ENCODE measurements at regions not wholly inside any gene's neighbourhood (a gene's known extent, or its start where the extent isn't known, plus 50 kb on each side); places are given as distances from the start of the nearest gene placed in this dataset.
A peak's percentile ranks its signal among the peaks of the same experiment; 100 is the strongest.

DNA sequence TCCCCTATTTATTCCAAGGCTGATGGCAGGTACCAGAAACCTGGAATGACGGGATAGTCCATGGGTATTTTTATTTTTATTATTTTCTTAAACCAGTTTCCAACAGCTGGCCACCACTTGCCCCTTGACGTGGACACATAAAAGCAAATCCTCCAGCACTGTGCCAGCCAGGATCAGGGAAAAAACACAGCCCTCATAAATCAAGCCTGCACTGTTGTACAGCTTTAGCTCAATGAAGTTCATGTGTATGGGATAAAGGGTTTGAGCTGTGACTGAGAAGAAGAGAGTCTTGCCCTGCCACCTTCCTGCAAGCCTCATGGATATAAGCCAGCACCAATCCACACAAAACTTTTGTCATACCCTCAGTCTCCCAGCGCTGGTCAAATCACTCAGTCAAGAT is 303.8 kb upstream of the SPAG17 start:
- Histone ChIP-seq H3K36me3 (ENCODE audit: control insufficient read depth in 4 of 4, insufficient read depth in 4 of 4, low read length in 4 of 4) (no peaks in the 10 kb centered on the region), H3K4me3 (no peak overlapping the region), H3K27ac (ENCODE audit: low read depth in 1 of 2, low read length in 1 of 2) (no peak overlapping the region), H3K27me3 (ENCODE audit: control insufficient read depth in 3 of 3, insufficient read depth in 3 of 3, low read length in 2 of 3) (no peaks in the 10 kb centered on the region), H3K9ac (ENCODE audit: insufficient read depth in 1 of 2, low read length in 2 of 2) (no peak overlapping the region), H3K9me3 (ENCODE audit: control insufficient read depth in 4 of 4, insufficient read depth in 3 of 4, low read length in 3 of 4) (no peaks in the 10 kb centered on the region), H3K4me1 (ENCODE audit: control insufficient read depth in 5 of 5, insufficient read depth in 5 of 5, low read length in 5 of 5) (peaks cover 0 to 3% (median 0%) of the 10 kb centered on the region in 5 donors)
- ATAC-seq (ENCODE audit: insufficient read depth, low FRiP score) (no peak), DNase-seq (no peak)
- TF ChIP-seq, protein P1, sequence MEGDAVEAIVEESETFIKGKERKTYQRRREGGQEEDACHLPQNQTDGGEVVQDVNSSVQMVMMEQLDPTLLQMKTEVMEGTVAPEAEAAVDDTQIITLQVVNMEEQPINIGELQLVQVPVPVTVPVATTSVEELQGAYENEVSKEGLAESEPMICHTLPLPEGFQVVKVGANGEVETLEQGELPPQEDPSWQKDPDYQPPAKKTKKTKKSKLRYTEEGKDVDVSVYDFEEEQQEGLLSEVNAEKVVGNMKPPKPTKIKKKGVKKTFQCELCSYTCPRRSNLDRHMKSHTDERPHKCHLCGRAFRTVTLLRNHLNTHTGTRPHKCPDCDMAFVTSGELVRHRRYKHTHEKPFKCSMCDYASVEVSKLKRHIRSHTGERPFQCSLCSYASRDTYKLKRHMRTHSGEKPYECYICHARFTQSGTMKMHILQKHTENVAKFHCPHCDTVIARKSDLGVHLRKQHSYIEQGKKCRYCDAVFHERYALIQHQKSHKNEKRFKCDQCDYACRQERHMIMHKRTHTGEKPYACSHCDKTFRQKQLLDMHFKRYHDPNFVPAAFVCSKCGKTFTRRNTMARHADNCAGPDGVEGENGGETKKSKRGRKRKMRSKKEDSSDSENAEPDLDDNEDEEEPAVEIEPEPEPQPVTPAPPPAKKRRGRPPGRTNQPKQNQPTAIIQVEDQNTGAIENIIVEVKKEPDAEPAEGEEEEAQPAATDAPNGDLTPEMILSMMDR (IDR thresholded peaks at IDR 0.05; ENCODE audit: control extremely low read depth, extremely low read depth): no peak
- WGBS, 2 donors: 78 to 83% methylated on average over 3 of the region's 3 CpGs

DNA sequence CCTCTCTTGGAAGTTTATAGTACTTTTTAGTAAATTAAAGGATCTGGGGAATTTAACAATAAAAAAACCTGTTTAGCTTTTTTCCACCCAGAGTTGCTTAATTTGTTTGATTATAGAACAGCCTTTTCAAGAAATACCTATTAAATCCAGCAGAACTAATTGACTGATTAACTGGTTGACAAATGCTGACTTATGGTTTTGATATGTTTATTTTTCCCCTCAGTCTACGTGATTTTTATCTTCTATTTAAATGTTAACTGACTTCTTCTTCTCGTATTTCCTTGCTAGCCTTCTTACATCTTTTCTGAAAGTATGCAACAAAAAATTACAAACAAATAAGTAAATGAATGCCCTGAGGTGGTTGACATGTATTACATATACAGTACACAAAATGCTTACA is 302.9 kb upstream of the SPAG17 start:
- no peak for ATAC-seq (ENCODE audit: insufficient read depth, low FRiP score)
- Histone ChIP-seq H3K9ac (ENCODE audit: insufficient read depth in 1 of 2, low read length in 2 of 2) (no peak overlapping the region), H3K36me3 (ENCODE audit: control insufficient read depth in 4 of 4, insufficient read depth in 4 of 4, low read length in 4 of 4) (no peaks in the 10 kb centered on the region), H3K4me3 (no peak overlapping the region), H3K27ac (ENCODE audit: low read depth in 1 of 2, low read length in 1 of 2) (no peak overlapping the region), H3K9me3 (ENCODE audit: control insufficient read depth in 4 of 4, insufficient read depth in 3 of 4, low read length in 3 of 4) (no peaks in the 10 kb centered on the region), H3K4me1 (ENCODE audit: control insufficient read depth in 5 of 5, insufficient read depth in 5 of 5, low read length in 5 of 5) (peaks cover 0 to 3% (median 0%) of the 10 kb centered on the region in 5 donors), H3K27me3 (ENCODE audit: control insufficient read depth in 3 of 3, insufficient read depth in 3 of 3, low read length in 2 of 3) (no peaks in the 10 kb centered on the region)
- no peak for DNase-seq
- TF ChIP-seq, protein P1 (IDR thresholded peaks at IDR 0.05; ENCODE audit: control extremely low read depth, extremely low read depth): no peak
- 51 to 57% methylated on average over 2 of the region's 2 CpGs for WGBS, 2 donors

DNA sequence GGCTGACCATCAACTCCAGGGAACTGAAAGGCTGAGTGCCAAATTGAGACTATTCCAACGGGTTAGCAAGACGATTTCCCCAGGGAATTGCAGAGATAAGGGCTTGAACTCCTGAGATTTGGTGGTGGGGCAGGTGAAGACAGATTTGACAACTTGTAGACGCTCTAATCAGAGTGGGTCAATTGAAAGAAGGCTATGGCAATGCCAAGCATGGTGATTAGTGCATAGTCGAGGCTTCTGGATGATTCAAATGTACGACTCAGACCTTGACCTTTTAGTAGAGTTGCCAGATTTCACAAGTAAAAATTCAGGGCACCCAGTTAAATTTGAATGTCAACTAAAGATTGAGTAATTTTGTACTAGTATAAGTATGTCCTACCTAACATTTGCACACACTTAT is 302.1 kb upstream of the SPAG17 start:
- Histone ChIP-seq H3K9me3 (ENCODE audit: control insufficient read depth in 4 of 4, insufficient read depth in 3 of 4, low read length in 3 of 4) (no peaks in the 10 kb centered on the region), H3K4me3 (no peak overlapping the region), H3K36me3 (ENCODE audit: control insufficient read depth in 4 of 4, insufficient read depth in 4 of 4, low read length in 4 of 4) (no peaks in the 10 kb centered on the region), H3K27me3 (ENCODE audit: control insufficient read depth in 3 of 3, insufficient read depth in 3 of 3, low read length in 2 of 3) (no peaks in the 10 kb centered on the region), H3K27ac (ENCODE audit: low read depth in 1 of 2, low read length in 1 of 2) (no peak overlapping the region), H3K9ac (ENCODE audit: insufficient read depth in 1 of 2, low read length in 2 of 2) (no peak overlapping the region), H3K4me1 (ENCODE audit: control insufficient read depth in 5 of 5, insufficient read depth in 5 of 5, low read length in 5 of 5) (peaks cover 0 to 3% (median 0%) of the 10 kb centered on the region in 5 donors)
- no peak for ATAC-seq (ENCODE audit: insufficient read depth, low FRiP score)
- TF ChIP-seq, protein P1 (IDR thresholded peaks at IDR 0.05; ENCODE audit: control extremely low read depth, extremely low read depth): no peak
- 66 to 81% methylated on average over 5 of the region's 5 CpGs for WGBS, 2 donors
- no peak for DNase-seq

DNA sequence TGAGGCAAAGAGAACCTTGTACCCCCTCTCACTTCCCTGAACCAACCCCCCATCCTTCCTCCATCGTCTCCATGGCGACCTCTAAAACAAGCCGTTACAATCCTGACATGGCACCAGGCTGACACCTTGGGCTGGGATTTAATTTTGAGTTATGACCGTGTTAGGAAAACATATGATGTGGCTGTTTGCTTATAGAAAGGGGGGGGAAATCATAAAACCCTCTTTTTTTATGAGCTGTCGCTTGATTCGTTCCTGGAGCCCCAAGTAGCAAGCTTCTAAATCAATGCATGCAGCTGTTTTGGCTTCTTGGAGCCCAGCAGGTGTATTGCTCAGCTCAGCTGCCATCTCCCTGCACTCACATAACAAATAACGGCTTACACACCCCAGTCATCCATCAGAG is 301.2 kb upstream of the SPAG17 start:
- H3K9me3 ChIP-seq (ENCODE audit: control insufficient read depth in 4 of 4, insufficient read depth in 3 of 4, low read length in 3 of 4): no peaks in the 10 kb centered on the region

More for the DNA sequence above, 301.2 kb upstream of the SPAG17 start:
- H3K36me3 ChIP-seq (ENCODE audit: control insufficient read depth in 4 of 4, insufficient read depth in 4 of 4, low read length in 4 of 4): no peaks in the 10 kb centered on the region
- no peak overlapping the region for H3K4me3 ChIP-seq
- WGBS, 2 donors: 53 to 74% methylated on average over 7 of the region's 7 CpGs
- TF ChIP-seq, protein P1 (IDR thresholded peaks at IDR 0.05; ENCODE audit: control extremely low read depth, extremely low read depth): no peak
- H3K27me3 ChIP-seq (ENCODE audit: control insufficient read depth in 3 of 3, insufficient read depth in 3 of 3, low read length in 2 of 3): no peaks in the 10 kb centered on the region
- no peak overlapping the region for H3K27ac ChIP-seq (ENCODE audit: low read depth in 1 of 2, low read length in 1 of 2)
- ATAC-seq (ENCODE audit: insufficient read depth, low FRiP score): no peak
- H3K4me1 ChIP-seq (ENCODE audit: control insufficient read depth in 5 of 5, insufficient read depth in 5 of 5, low read length in 5 of 5): peaks cover 0 to 3% (median 0%) of the 10 kb centered on the region in 5 donors
- DNase-seq: peak in 2 of 3 donors; percentile 9 to 13
- no peak overlapping the region for H3K9ac ChIP-seq (ENCODE audit: insufficient read depth in 1 of 2, low read length in 2 of 2)

All from lung (tissue), 11 donors.